H54 (cell line): ENCODE measurements at regions not wholly inside any gene's neighbourhood (a gene's known extent, or its start where the extent isn't known, plus 50 kb on each side); places are given as distances from the start of the nearest gene placed in this dataset.

Experiments
- DNase-seq: peaks from one replicate; pipeline ENCODE4 v3.0.0; 2011; ENCODE audit warnings: low spot score, mixed read lengths; ENCODE audit not compliant: insufficient read length
- FAIRE-seq: peaks from 3 replicates; lab custom pipeline; 2011; peaks lifted over from hg19 to GRCh38; lab: Jason Lieb, UNC
- POLR2A ChIP-seq: IDR thresholded peaks from 2 replicates; pipeline ENCODE4 v1.6.1; 2011; ENCODE audit warnings: low read depth, mild to moderate bottlenecking, low read length

GRCh38 chr16:79863128-79864031, 262.8 kb upstream of the MAF start:
- DNase-seq: no peak
- no peak for TF ChIP-seq POLR2A
- FAIRE-seq: no peak

DNA sequence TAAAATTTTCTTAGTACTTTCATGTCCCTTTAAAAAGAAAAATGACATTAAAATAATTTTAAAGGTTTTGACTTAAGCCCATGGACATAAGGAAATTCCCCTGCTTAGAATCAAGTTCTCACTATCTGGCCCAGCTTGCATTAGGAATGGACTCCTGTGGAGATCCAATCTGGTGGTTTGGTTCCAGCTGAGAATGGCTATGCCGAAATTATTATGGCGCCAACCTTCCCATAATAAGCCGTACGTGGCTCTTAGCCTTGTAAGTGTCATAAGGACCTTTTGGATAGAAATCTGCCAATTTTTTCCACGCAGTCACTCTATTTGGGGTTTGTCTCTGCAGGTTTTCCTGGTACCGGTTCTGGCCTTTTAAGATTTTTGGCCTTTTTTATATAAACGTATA, 262.1 kb upstream of the MAF start:
- DNase-seq (no peak), FAIRE-seq (no peak)
- no peak for TF ChIP-seq POLR2A

- TF ChIP-seq POLR2A: no peak
- no peak for FAIRE-seq
- DNase-seq: no peak
Observed at GRCh38 chr16:79856581-79856980, 256.0 kb upstream of the MAF start.

DNA sequence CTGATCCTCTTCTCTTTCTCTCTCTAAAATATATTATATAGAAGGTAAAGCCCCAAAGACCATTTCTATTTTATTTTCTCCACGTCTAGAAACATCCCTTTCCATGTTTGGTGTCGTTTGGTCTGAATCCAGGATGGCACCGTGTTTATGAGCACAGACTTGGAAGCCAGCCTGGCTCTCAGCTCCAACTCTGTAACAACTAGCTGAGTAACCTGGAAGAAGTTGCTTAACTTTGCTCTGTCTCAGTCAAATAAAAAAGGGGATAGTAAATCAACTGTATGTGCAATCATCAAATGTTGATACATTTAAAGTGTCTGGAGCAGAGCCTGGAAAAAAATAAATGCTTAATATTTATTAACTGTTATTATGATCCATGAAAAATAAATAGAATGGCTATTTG, 249.8 kb upstream of the MAF start:
- TF ChIP-seq POLR2A: no peak
- DNase-seq: no peak
- FAIRE-seq: no peak

DNA sequence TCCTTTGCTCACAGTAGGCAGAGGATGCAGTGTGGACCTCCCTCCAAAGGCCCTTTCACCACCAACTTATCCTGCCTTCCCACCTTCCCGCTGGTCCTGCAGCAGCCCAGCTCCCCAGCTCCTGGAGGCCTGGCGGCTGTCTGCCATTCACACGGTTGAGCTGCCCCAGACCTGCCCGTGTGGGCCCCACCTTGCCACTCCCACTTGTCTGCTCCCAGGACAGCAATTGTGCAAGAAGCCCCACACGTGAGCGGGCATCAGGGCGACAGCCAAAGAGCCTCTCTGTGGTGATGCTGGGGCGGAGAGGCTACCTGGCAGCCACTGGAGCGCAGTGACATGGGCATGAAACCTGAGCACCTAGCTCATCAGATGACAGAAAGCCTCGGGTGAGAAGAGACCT, 248.6 kb upstream of the MAF start:
- DNase-seq (no peak), FAIRE-seq (no peak)
- no peak for TF ChIP-seq POLR2A

GRCh38 chr16:79848719-79849118, 248.2 kb upstream of the MAF start:
- no peak for FAIRE-seq
- no peak for TF ChIP-seq POLR2A
- DNase-seq: no peak

DNA sequence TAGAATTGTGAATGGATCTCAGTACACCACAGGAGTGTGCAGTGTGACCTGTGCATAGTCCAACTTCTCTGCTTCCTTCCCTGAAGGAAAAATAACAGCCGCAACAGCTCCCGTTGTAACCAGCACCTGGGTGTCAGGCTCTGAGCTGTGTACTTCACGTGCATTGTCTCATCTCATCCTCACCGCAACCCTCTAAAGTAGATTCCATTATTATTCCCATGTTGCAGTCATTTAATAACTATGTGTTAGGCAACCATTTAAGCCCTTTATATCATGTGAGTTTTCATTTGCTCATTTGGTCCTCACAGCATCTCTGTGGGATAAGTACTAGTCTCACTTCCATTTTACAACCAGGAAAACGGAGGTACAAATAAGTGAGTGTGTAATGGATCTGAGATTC, 247.0 kb upstream of the MAF start:
- TF ChIP-seq POLR2A: no peak
- no peak for FAIRE-seq

DNA sequence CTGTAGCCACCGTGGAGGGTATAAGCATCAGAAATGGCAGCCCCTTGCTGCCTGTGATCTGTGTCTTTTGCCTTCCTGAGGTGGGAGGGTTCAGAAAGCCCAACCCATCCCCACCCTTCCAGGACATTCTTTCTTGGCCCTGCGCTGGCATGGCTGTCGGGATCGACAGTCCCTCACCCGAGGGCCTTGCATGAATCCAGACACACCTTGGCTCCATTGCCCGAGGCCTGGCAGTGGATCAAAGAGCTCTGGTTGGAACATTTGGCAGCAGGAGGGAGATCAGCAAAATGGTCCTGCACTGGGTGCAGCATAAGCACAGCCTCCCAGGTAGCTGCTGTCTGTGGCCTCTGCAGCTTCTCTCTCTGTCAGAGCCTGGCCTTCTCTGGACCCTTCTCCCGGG, 246.6 kb upstream of the MAF start:
- FAIRE-seq (no peak), DNase-seq (no peak)
- no peak for TF ChIP-seq POLR2A

More for the DNA sequence above, 247.0 kb upstream of the MAF start:
- no peak for DNase-seq

DNA sequence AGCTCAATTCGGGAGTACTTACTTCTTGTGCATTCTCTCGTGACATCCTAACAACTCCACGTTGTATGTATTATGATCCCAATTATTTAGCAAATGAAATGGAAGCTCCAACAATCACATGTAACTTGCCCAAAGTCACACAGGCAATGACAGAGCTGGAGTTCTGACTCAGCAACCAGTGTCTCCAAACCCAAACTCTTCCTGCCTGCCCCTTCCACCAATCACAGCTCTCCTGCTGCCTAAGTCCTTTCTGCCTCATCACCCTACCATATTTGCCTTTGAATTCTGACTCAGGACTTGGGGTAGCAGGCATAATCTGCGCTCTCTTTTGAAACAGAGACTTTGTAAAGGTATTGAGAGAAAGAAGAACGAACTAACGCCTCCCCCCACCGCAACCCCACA, 245.2 kb upstream of the MAF start:
- TF ChIP-seq POLR2A: no peak
- FAIRE-seq (no peak), DNase-seq (no peak)

DNA sequence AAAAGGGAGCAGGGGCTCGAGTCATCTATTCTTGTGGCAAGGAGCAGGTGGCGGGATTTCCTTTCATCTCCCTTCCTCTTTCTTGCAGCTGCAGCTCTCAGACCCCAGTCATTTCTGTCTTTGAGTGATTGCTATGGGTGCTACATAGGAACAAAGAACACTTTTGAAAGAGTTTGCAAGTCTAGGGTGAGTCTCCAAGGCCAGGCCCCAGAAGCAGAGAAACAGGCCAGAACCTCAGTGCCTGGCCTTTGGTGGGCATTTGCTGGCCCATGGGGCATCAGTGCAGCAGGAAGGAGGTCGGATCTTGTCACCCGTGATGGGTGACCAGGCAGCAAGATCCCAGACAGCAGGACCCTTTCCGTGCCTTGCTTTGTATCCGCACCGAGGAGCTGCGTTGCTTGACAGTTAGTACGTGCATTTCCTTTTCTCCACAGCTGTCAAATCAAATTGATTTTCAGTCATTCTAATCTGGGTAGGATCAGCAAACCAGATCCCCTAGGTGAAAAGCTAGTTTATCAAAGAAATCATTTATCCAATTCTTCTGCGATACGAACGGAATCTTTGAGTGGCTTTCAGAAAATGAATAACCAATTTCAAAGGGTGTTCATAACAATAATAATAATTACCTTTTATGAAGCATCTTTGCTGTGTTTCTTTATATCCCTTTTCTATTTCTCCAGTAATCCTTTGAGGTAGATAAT, 244.6 kb upstream of the MAF start:
- FAIRE-seq (no peak), DNase-seq (no peak)
- TF ChIP-seq POLR2A: no peak

- DNase-seq (no peak), FAIRE-seq (no peak)
- TF ChIP-seq POLR2A: no peak
Observed at GRCh38 chr16:79844603-79845002, 244.1 kb upstream of the MAF start.

DNA sequence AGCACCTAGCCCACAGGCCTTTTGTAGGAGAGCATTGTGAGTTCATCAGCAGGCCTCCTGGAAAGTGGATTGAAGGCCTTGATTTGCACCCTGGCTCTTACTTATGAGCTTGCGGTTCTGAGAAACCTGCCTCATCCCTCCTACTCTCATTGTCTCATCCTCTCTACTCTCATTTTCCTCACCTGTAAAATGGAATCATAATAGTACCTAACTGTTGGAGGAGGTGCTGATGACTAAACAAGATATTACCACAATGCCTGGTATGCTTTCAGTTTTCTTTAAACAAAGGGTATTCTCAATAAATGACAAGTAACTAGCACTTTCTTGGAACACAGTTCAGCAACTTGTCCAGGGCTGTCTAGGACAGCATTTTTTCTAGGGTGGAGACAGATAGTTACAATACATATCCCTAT, 243.1 kb upstream of the MAF start:
- TF ChIP-seq POLR2A: no peak
- no peak for DNase-seq
- FAIRE-seq: no peak

GRCh38 chr16:79843145-79843544, 242.6 kb upstream of the MAF start:
- no peak for DNase-seq
- FAIRE-seq: no peak
- no peak for TF ChIP-seq POLR2A

GRCh38 chr16:79842197-79842596, 241.7 kb upstream of the MAF start:
- TF ChIP-seq POLR2A: no peak
- DNase-seq (no peak), FAIRE-seq (no peak)

GRCh38 chr16:79839466-79840341, 239.2 kb upstream of the MAF start:
- FAIRE-seq: no peak
- TF ChIP-seq POLR2A: no peak
- DNase-seq: no peak
